Testis (tissue), 2 donors: ENCODE measurements at regions not wholly inside any gene's neighbourhood (a gene's known extent, or its start where the extent isn't known, plus 50 kb on each side); places are given as distances from the start of the nearest gene placed in this dataset.

Source experiments
- POLR2A ChIP-seq: fragments of 450-650 bp; IDR thresholded peaks from one replicate; pipeline ENCODE4 v1.6.1; 2017; ENCODE audit warnings: antibody characterized with exemption, mild to moderate bottlenecking, moderate library complexity
- TF ChIP-seq, protein P1 (sequence below), 3 experiments: fragments of 450-650 bp in 2 of 3; fragments of 200-600 bp in 1 of 3; sonication (generic) in 1 of 3; IDR thresholded peaks; one replicate each; pipeline ENCODE4 v1.5.1; 2016 to 2019; ENCODE audit warnings: antibody characterized with exemption in 3 of 3, mild to moderate bottlenecking in 2 of 3, moderate library complexity in 1 of 3

DNA sequence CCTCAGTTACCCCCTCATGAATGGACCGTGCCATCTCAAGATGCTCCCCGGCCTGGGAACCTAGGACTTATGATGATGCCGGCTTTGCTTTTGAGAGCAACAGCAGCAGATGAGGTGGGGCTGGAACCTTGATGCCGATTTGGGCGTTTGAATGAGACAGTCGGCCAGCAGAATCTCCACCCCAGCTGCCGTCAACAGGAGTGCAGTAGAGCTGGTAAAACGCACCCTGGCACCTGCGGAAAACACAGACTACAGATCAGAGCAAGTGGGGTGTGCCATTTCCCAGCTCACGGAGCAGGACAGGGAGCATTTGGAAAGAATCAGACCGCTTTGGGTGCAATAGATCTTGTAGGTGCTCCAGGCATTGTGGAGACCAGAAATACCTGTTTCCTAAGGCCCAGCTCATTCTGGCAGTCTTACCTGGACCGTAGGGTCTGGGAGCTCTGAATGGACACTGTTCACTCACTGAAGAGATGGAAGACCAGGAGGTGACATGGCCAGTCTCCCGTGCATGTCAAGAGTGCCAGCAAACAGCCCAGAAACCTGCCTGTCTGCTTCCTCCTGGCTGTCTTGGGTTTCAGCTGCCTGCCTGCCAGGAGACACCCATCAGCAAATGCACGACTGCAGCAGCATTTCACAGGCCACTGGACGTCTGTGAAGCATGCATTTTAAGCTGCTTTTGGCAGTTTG is 317.7 kb upstream of the IRX4 start:
- TF ChIP-seq, protein P1, sequence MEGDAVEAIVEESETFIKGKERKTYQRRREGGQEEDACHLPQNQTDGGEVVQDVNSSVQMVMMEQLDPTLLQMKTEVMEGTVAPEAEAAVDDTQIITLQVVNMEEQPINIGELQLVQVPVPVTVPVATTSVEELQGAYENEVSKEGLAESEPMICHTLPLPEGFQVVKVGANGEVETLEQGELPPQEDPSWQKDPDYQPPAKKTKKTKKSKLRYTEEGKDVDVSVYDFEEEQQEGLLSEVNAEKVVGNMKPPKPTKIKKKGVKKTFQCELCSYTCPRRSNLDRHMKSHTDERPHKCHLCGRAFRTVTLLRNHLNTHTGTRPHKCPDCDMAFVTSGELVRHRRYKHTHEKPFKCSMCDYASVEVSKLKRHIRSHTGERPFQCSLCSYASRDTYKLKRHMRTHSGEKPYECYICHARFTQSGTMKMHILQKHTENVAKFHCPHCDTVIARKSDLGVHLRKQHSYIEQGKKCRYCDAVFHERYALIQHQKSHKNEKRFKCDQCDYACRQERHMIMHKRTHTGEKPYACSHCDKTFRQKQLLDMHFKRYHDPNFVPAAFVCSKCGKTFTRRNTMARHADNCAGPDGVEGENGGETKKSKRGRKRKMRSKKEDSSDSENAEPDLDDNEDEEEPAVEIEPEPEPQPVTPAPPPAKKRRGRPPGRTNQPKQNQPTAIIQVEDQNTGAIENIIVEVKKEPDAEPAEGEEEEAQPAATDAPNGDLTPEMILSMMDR (IDR thresholded peaks at IDR 0.05) = no peak
- TF ChIP-seq POLR2A = no peak
